Suprapubic skin (tissue), 4 donors: ENCODE measurements at regions not wholly inside any gene's neighbourhood (a gene's known extent, or its start where the extent isn't known, plus 50 kb on each side); places are given as distances from the start of the nearest gene placed in this dataset.

Experiments
- CTCF ChIP-seq, 2 donors: fragments of 200-600 bp in 1 of 2; fragments of 450-650 bp in 1 of 2; sonication (generic) in 1 of 2; IDR thresholded peaks; one replicate each; pipeline ENCODE4 v1.5.1; 2016 to 2019; ENCODE audit warnings: antibody characterized with exemption in 2 of 2, mild to moderate bottlenecking in 1 of 2, moderate library complexity in 1 of 2
- EP300 ChIP-seq: sonication (generic); formaldehyde crosslinking; IDR thresholded peaks from one replicate; pipeline ENCODE4 v1.6.1; 2017; ENCODE audit warnings: antibody characterized with exemption
- POLR2A ChIP-seq, 2 donors: fragments of 450-650 bp; IDR thresholded peaks; one replicate each; pipeline ENCODE4 v1.6.1; 2017; ENCODE audit warnings: antibody characterized with exemption in 2 of 2, mild to moderate bottlenecking in 2 of 2, moderate library complexity in 2 of 2
- POLR2AphosphoS5 ChIP-seq, 3 donors: sonication (generic); formaldehyde crosslinking; IDR thresholded peaks; one replicate each; pipeline ENCODE4 v1.6.1; 2017; ENCODE audit warnings: antibody characterized with exemption in 3 of 3

GRCh38 chr6:112429226-112429625 is 82.1 kb downstream of the RFPL4B start:
- TF ChIP-seq CTCF (IDR thresholded peaks at IDR 0.05) (no peak), POLR2AphosphoS5 (IDR thresholded peaks at IDR 0.05) (no peak), POLR2A (IDR thresholded peaks at IDR 0.05) (no peak), EP300 (no peak)
